Muscle of back (tissue), 3 donors: ENCODE measurements at regions not wholly inside any gene's neighbourhood (a gene's known extent, or its start where the extent isn't known, plus 50 kb on each side); places are given as distances from the start of the nearest gene placed in this dataset.
"Not testable (repeated sequence)": the region's sequence is repeated elsewhere in the genome, so short reads cannot be mapped to it uniquely, and the experiment has no call there.

Experiments used
- DNase-seq, 3 donors: peaks; one replicate each; pipeline versions ENCODE4 v3.0.0 to v3.0.0-alpha.2; 2013

- DNase-seq, result peak in 1 of 3 donors; percentile 26
Observed at GRCh38 chr15:96893159-96893906, 562.8 kb downstream of the NR2F2 start.

- no peak for DNase-seq
Observed at GRCh38 chr15:96894659-96895058, 564.2 kb downstream of the NR2F2 start.

DNA sequence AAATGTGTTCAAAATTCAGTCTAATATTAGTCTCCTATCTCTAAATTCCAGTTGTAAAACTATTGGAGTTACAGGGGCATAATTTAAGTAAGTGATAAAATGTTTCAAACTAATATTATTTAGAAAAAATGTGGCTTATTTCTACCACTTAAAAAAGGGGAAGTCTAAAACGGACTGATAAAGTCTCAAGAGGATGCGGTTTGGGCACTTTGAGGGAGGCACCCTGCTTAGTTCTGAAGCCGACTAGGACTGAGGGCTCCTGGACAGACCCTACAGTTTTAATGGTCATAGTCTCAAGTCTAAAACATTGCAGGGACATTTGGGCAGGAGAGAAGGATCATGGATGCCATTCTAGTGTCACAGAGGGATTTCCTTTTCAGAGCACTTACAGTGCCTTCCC is 566.3 kb downstream of the NR2F2 start:
- no peak for DNase-seq

DNA sequence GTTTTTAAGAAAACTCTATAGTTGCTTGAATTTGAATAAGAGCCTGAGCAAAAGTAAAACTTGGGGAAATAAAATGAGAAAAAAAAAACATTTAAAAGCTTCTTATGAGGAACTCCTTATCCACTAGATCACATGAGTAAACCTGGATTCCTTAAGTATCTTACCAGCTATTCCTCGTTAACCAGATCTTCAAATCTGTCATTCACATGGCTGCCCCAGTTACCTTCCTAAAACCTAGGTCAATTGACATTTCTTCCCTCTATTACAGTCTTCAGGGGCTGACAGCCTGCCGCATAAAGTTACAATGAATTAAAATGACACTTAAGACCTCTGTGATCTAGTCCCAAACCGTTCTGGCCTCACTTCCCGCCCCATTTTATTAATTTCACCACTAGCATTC is 583.6 kb downstream of the NR2F2 start:
- no peak for DNase-seq

DNA sequence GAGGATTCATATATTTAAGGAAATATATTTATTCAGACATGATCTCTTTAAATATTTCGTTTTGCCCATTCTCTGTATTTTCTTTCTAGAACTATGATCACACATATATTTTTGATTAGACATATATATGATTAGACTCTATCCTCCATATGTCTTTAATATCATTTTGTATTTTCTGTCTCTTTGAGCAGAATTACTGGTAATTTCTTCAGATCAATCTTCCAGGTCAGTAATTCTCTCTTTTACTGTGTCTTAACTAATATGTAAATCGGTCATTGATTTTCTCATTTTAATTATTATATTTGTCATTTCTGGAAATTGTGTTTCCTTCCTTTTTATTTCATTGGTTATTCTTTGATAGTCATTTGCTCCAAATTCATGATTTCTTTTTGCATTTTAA is 586.2 kb downstream of the NR2F2 start:
- no peak for DNase-seq

DNA sequence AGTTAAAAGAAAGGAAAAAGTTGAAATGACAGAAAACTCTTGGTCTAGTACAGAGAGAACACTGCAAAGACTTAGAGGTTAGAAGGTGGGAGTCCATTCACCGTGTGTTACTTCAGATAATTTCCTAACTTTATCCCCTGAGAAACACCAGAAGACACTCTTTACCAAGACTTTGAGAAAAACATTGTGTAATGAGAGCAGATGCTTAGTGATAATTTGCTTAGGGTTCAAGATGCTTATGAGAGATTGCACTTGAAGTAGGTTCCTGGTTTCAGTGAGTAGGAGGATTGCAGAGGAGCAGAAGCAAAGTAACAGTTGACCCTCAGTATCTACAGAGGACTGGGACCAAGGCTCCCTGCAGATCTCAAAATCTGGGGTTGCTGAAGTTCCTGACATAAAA is 594.1 kb downstream of the NR2F2 start:
- DNase-seq, result no peak

DNA sequence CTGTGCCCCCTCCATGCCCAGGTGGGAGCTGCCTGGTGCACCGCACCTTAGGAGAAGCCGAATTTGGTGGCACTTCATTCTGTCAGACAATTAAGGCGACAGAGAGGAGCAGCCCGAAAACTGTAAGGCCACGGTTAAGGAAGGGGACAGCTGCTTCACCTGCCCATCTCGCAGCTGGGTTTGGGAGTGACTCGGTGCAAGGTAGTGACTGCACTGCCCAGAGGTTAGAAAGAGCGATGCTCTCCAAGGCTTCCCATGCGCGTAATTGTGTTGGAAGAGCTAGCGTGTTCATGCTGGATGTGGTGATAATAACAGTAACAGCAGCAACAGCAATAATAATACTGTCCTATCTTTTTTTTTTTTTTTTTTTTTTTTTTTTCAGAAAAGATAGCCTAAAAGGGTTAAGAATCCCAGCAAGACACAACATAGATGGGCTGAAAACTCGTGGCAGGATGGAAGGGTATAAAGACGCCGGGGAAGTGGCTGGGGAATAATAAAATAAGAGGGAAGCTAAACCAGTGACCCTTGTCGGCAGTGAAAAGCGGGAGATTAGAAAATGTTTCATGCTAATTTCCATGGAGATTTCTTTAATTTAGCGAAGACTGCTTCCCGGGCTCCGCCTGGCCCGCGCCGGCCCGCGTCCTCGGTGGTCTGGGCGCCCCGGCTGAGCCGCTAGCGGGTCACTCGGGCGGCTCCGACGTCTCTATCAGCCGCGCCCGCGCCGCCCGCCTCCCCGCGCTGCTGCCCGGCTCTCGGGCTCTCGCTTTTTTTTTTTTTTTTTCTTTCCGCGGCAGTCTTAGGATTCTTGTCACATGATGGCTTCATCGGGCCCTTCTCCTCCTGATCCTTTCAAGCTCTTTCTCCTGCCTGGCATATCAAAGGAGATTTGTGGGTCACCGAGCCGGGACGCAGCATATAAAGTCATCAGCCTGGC is 617.1 kb downstream of the NR2F2 start:
- DNase-seq, result peak in 2 of 3 donors; percentile 3 to 27

DNA sequence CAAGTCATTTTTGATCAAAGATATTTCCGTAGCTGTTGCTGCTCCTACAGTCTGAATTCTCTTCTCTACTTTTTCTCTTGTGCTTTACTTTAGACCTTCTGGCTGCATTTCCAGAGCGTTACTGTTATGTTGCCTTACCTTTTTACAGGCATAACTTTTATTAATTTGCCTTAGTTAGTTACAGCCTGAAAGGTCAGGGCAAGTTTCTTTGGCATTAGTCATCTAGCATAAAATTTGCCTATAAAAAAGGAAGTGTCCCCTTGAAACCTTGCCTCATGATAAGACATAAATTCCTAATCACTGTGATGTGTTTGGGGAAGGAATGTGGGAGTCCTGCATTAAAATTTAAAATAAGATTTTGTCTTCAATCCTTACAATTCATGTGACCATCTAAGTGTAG is 618.5 kb downstream of the NR2F2 start:
- no peak for DNase-seq

GRCh38 chr15:96958721-96959120 is 628.2 kb downstream of the NR2F2 start:
- DNase-seq, result no peak

- no peak for DNase-seq
Observed at GRCh38 chr15:96959501-96959900, 629.0 kb downstream of the NR2F2 start.

DNA sequence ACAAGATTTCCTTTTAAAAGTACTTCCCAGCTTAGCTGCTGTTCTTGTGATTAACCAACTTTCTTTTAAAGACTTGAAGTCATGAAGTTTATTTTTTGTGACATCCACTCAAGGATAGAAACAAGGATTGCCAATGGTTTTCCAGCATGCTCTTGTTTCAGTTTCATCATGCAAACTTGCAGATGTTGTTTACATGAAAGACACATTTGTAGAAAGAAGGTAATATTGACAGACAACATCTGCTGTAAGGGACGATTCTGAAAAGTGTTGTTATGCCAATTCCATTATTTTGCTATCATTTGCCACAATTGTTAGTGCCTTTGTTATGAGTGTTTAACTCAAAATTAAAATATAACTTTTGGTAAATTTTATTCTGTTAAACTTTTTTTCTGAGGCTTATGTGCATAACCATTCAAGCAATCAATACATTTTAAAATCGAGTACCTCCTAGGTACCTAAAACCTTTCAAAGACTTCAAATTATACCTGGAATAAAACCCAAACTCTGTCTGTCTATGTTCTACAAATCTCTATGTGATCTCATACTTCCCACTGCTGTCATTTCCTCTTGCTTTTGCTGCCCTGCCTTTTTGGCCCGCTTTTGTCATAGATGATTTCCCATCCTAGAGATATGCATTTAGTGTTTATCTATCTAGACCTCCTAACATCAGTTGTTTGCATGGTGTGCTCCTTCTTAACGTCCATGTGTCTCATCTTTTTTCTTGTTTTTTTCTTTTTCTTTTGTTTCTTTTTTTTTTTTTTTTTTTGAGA is 630.4 kb downstream of the NR2F2 start:
- no peak for DNase-seq

DNA sequence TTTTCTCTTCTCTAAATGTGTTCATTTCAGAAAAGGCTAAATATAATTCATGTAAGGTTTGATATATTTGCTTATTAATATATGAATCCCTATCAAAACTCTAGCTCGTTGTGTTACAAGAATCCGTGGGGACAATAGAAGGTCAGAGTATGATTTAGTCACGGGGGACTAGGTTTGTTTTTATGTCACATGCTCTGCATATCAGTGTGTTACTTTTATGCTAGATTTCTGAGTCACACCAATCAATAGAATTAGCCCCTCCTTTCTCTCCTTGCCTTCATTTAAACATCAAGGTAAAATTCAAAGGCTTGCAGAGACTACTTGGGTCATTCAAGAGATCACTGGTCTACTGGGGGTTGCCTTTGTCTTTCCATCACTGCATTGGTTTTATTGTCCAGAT is 636.1 kb downstream of the NR2F2 start:
- DNase-seq, result no peak

DNA sequence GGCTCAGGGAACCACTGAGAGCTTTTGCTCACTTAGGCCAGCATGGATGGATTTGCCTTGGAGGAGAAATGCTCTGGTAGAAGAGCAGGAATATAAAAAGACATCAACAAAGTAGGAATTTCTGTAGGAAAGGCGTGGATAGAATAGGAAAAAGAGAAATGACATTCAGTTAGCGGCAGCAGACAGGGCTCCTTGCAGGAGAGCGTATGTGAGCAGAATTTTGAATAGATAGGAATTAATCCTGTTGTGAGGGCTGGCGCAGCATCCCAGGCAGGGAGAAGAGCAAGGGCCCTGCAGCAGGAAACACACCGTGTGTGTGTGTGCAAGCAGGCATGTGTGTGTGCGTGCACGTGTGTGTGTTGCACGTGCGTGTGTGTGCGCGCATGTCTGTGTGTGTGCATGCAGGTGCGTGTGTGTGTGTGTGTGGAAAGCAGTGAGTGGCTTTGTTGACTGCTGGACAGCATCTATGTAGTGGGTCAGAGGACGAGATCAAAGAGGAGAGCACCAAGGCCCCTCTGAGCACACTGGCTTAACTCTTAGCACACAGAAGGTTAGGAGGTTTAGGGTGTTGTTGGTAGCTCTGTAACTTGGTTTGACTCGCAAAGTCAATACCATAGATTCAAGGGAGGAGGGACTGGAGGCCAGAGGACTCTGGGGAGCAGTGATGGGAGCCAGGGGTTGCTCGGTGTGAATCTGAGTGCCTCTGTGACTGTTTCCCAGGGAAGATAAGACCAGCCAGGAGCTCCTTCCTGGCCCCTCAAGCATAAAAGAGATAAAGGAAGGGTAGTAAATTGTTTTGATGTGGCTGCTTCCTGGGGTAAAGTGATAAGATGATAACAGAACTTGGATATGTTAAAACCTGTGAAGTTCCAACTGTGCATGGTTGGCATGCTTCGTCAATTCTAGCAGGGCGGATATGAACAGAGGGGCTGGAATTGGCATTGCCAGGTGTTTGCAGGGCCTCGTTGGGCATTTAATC is 639.5 kb downstream of the NR2F2 start:
- DNase-seq, result no peak

DNA sequence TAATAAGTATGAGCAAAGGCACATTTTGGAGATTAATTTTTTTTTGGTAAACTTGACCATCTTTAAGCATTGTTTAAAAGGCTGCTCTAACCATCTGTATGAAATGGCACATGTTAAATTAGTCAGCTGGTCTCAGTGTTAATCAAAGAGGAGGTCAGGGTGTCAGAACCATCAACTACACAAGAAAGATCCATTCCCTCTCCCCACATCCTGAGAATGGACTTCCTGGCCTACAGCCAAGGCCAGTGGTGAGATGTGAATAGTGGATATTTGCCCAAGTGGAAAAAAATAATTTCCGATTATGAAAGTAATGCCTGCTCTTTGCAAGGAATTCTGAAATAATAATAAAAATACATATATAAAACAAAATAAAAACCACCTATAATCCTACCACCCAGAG is 641.7 kb downstream of the NR2F2 start:
- DNase-seq, result no peak

- DNase-seq, result no peak
Observed at GRCh38 chr15:96974761-96975160, 644.3 kb downstream of the NR2F2 start.

GRCh38 chr15:96977886-96978285 is 647.4 kb downstream of the NR2F2 start:
- DNase-seq, result no peak

- DNase-seq, result no peak
Observed at GRCh38 chr15:96978937-96979473, 648.5 kb downstream of the NR2F2 start.

GRCh38 chr15:96984121-96984671 is 653.7 kb downstream of the NR2F2 start:
- DNase-seq, result not testable (repeated sequence)

DNA sequence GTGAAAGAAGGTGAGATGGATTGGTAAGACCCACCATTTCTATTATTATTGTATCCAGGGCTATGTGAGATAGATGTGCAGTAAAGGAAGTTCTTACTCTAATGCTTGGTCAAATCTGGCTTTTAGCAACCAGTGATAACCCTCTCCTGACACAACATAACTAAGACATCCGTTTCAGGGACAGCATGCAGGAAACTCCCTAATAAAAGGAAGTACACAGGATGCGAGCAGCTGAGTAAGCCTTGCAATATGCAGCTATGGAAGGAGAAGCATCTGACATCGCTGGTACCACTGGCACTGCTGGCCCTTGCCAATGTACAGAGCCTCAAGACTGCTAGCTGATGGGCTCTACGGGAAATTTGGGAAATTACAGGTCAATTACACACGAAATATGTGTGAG is 662.3 kb downstream of the NR2F2 start:
- DNase-seq, result no peak

- DNase-seq, result no peak
Observed at GRCh38 chr15:96997538-96997937, 667.0 kb downstream of the NR2F2 start.
